DOHH2 (cell line): ENCODE measurements at regions not wholly inside any gene's neighbourhood (a gene's known extent, or its start where the extent isn't known, plus 50 kb on each side); places are given as distances from the start of the nearest gene placed in this dataset.

Experiments used
- H3F3A ChIP-seq: fragments of 200-600 bp; sonication (generic), shearing (Covaris generic); 2 replicates; pipeline ENCODE4 v1.6.0; 2016; ENCODE audit warnings: antibody characterized with exemption, mild to moderate bottlenecking; ENCODE audit not compliant: control insufficient read depth, insufficient read depth
- H3K27ac ChIP-seq: fragments of 200-600 bp; sonication (generic); 2 replicates; pipeline ENCODE4 v1.5.1; 2014; ENCODE audit warnings: low read depth, mild to moderate bottlenecking, low read length, moderate library complexity
- H3K27me3 ChIP-seq: fragments of 200-600 bp; sonication (generic); 2 replicates; pipeline ENCODE4 v1.6.1; 2014; ENCODE audit warnings: mild to moderate bottlenecking, low read length, mixed read lengths; ENCODE audit not compliant: control insufficient read depth
- H3K36me3 ChIP-seq: fragments of 200-600 bp; sonication (generic); 2 replicates; pipeline ENCODE4 v1.6.1; 2014; ENCODE audit warnings: mild to moderate bottlenecking, low read length, moderate library complexity, mixed read lengths; ENCODE audit not compliant: control insufficient read depth
- H3K4me1 ChIP-seq: fragments of 200-600 bp; sonication (generic); 2 replicates; pipeline ENCODE4 v1.6.1; 2014; ENCODE audit warnings: mild to moderate bottlenecking, low read length, mixed read lengths; ENCODE audit not compliant: control insufficient read depth
- H3K4me2 ChIP-seq: fragments of 200-600 bp; sonication (generic); 2 replicates; pipeline ENCODE4 v1.6.0; 2014; ENCODE audit warnings: mild to moderate bottlenecking, low read length, moderate library complexity
- H3K4me3 ChIP-seq: fragments of 200-600 bp; sonication (generic); 2 replicates; pipeline ENCODE4 v1.5.1; 2014; ENCODE audit warnings: mild to moderate bottlenecking, low read length, mixed read lengths
- H3K79me2 ChIP-seq: fragments of 200-600 bp; sonication (generic); 2 replicates; pipeline ENCODE4 v1.6.1; 2014; ENCODE audit warnings: mild to moderate bottlenecking, low read length, mixed read lengths; ENCODE audit not compliant: control insufficient read depth
- H3K9me2 ChIP-seq: fragments of 200-600 bp; sonication (generic); replicated peaks from 2 replicates; pipeline ENCODE4 v1.6.1; 2014; ENCODE audit warnings: mild to moderate bottlenecking, low read length, mixed read lengths; ENCODE audit not compliant: control insufficient read depth
- H3K9me3 ChIP-seq: fragments of 200-600 bp; sonication (generic); 2 replicates; pipeline ENCODE4 v1.6.1; 2014; ENCODE audit warnings: antibody characterized with exemption, low read length, mixed read lengths; ENCODE audit not compliant: control insufficient read depth, insufficient read depth
- H4K20me1 ChIP-seq: fragments of 200-600 bp; sonication (generic); 2 replicates; pipeline ENCODE4 v1.6.0; 2014; ENCODE audit warnings: low read depth, mild to moderate bottlenecking, antibody characterized with exemption, low read length, moderate library complexity; ENCODE audit not compliant: control insufficient read depth, insufficient read depth
- CTCF ChIP-seq: fragments of 200-600 bp; sonication (generic); IDR thresholded peaks from one replicate; pipeline ENCODE4 v1.5.1; 2014; ENCODE audit warnings: antibody characterized with exemption, mild to moderate bottlenecking, low read depth, low read length; ENCODE audit not compliant: poor library complexity, severe bottlenecking
- EZH2phosphoT487 ChIP-seq: fragments of 200-600 bp; sonication (generic); IDR thresholded peaks from 2 replicates; pipeline ENCODE4 v1.6.1; 2017; ENCODE audit warnings: borderline replicate concordance, mild to moderate bottlenecking, antibody characterized with exemption, low read length, moderate library complexity, mixed read lengths

- Histone ChIP-seq H3K4me2 (no peak overlapping the region), H3K79me2 (no peaks in the 10 kb centered on the region), H3K4me1 (no peaks in the 10 kb centered on the region), H3K36me3 (no peaks in the 10 kb centered on the region), H4K20me1 (no peaks in the 10 kb centered on the region), H3K9me3 (no peaks in the 10 kb centered on the region), H3K27ac (no peak overlapping the region), H3F3A (no peaks in the 10 kb centered on the region), H3K4me3 (no peak overlapping the region), H3K27me3 (no peaks in the 10 kb centered on the region), H3K9me2 (no peaks in the 10 kb centered on the region)
- TF ChIP-seq EZH2phosphoT487 (no peak), CTCF (no peak)
These were observed 309.9 kb downstream of the NKX6-1 start for GRCh38 chr4:84189144-84189543.

GRCh38 chr4:84179409-84179808 is 319.7 kb downstream of the NKX6-1 start:
- Histone ChIP-seq H3K4me1 (no peaks in the 10 kb centered on the region), H3K36me3 (no peaks in the 10 kb centered on the region), H3K9me3 (no peaks in the 10 kb centered on the region), H3K27me3 (no peaks in the 10 kb centered on the region), H4K20me1 (no peaks in the 10 kb centered on the region), H3K4me2 (no peak overlapping the region), H3K27ac (no peak overlapping the region), H3K9me2 (no peaks in the 10 kb centered on the region), H3K4me3 (no peak overlapping the region), H3F3A (no peaks in the 10 kb centered on the region), H3K79me2 (no peaks in the 10 kb centered on the region)
- no peak for TF ChIP-seq EZH2phosphoT487
- no peak for TF ChIP-seq CTCF

GRCh38 chr4:84177831-84178542 is 321.1 kb downstream of the NKX6-1 start:
- Histone ChIP-seq H4K20me1 (no peaks in the 10 kb centered on the region), H3K9me3 (no peaks in the 10 kb centered on the region), H3K27me3 (no peaks in the 10 kb centered on the region), H3K4me2 (no peak overlapping the region), H3K9me2 (no peaks in the 10 kb centered on the region), H3F3A (no peaks in the 10 kb centered on the region), H3K4me3 (no peak overlapping the region), H3K36me3 (no peaks in the 10 kb centered on the region), H3K4me1 (no peaks in the 10 kb centered on the region), H3K79me2 (no peaks in the 10 kb centered on the region), H3K27ac (no peak overlapping the region)
- TF ChIP-seq EZH2phosphoT487, result no peak
- TF ChIP-seq CTCF, result no peak

- H3K9me3 ChIP-seq, result no peaks in the 10 kb centered on the region
- H3K27ac ChIP-seq, result no peak overlapping the region
- H3K4me1 ChIP-seq, result no peaks in the 10 kb centered on the region
- no peaks in the 10 kb centered on the region for H4K20me1 ChIP-seq
- no peaks in the 10 kb centered on the region for H3K36me3 ChIP-seq
- H3F3A ChIP-seq, result no peaks in the 10 kb centered on the region
- no peaks in the 10 kb centered on the region for H3K9me2 ChIP-seq
- H3K4me3 ChIP-seq, result no peak overlapping the region
- no peaks in the 10 kb centered on the region for H3K79me2 ChIP-seq
- H3K27me3 ChIP-seq, result no peaks in the 10 kb centered on the region
- no peak overlapping the region for H3K4me2 ChIP-seq
- TF ChIP-seq EZH2phosphoT487 (no peak), CTCF (no peak)
These were observed 323.1 kb downstream of the NKX6-1 start for GRCh38 chr4:84176016-84176415.
